NT2/D1 (cell line): ENCODE measurements at regions not wholly inside any gene's neighbourhood (a gene's known extent, or its start where the extent isn't known, plus 50 kb on each side); places are given as distances from the start of the nearest gene placed in this dataset.

ENCODE experiments used
- DNase-seq: peaks from one replicate; pipeline ENCODE4 v3.0.0-alpha.2; 2011; ENCODE audit warnings: low read depth, low spot score
- H3K27me3 ChIP-seq: 2 replicates; pipeline ENCODE4 v1.6.0; 2011; ENCODE audit warnings: mild to moderate bottlenecking; ENCODE audit not compliant: insufficient read length, insufficient read depth
- H3K36me3 ChIP-seq: 2 replicates; pipeline ENCODE4 v1.6.1; 2011; ENCODE audit warnings: mild to moderate bottlenecking, low read length, mixed read lengths; ENCODE audit not compliant: insufficient read depth, insufficient read length
- H3K4me1 ChIP-seq: 2 replicates; pipeline ENCODE4 v1.5.1; 2011; ENCODE audit not compliant: insufficient read depth, insufficient read length
- H3K4me3 ChIP-seq: 2 replicates; pipeline ENCODE4 v1.5.1; 2011; ENCODE audit warnings: low read depth; ENCODE audit not compliant: insufficient read length
- H3K9ac ChIP-seq: 2 replicates; pipeline ENCODE4 v1.6.0; 2011; ENCODE audit warnings: low read depth; ENCODE audit not compliant: insufficient read length
- H3K9me3 ChIP-seq: 2 replicates; pipeline ENCODE4 v1.5.1; 2011; ENCODE audit warnings: mild to moderate bottlenecking, low read length; ENCODE audit not compliant: insufficient read depth
- SUZ12 ChIP-seq: IDR thresholded peaks from 2 replicates; pipeline ENCODE4 v1.6.1; 2011; ENCODE audit not compliant: insufficient read length, insufficient read depth; ENCODE audit errors: extremely low read depth
- YY1 ChIP-seq: IDR thresholded peaks from 2 replicates; pipeline ENCODE4 v1.6.1; 2011; ENCODE audit not compliant: insufficient read length, insufficient read depth
- ZNF274 ChIP-seq: IDR thresholded peaks from 2 replicates; pipeline ENCODE4 v1.6.1; 2011; ENCODE audit warnings: mild to moderate bottlenecking, low read depth, low read length

DNA sequence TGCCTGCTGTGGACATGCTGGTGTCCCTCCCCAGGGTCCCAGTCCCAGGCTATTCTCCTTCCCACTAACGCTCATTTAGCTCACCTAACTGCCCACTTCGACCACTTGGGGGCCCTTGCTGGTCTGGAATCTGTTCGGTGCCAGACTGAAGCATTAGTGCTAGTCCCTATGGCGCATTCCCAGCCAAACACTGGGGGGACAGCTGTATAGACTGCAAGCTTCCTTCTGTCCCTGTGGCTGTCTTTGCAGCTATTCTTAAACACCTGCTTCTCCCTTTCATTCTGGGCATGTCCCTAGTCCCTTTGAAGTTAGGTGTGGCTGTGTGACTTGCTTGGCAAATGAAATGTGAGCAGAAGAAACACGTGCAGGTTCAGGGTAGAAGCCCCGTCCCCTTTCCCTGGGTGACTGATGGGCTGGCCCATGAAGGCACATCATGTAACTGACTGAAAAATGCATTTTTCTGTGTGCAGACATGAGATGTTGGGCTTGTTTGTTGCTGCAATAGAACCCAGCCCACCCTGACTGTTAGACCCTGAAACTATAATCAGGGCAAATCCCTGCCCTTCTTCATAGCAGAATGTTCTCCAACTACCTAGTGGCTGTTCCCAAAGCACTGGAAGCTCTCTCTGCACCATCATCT, 134.4 kb downstream of the BARX1 start:
- no peak overlapping the region for H3K9ac ChIP-seq
- TF ChIP-seq ZNF274 (no peak), SUZ12 (no peak), YY1 (no peak)
- H3K27me3 ChIP-seq, result peaks cover 16% of the 10 kb centered on the region
- no peaks in the 10 kb centered on the region for H3K4me1 ChIP-seq
- H3K9me3 ChIP-seq, result peaks cover 12% of the 10 kb centered on the region; the same call in 1 of the 2 replicates
- no peak for DNase-seq
- H3K36me3 ChIP-seq, result no peaks in the 10 kb centered on the region
- no peak overlapping the region for H3K4me3 ChIP-seq

DNA sequence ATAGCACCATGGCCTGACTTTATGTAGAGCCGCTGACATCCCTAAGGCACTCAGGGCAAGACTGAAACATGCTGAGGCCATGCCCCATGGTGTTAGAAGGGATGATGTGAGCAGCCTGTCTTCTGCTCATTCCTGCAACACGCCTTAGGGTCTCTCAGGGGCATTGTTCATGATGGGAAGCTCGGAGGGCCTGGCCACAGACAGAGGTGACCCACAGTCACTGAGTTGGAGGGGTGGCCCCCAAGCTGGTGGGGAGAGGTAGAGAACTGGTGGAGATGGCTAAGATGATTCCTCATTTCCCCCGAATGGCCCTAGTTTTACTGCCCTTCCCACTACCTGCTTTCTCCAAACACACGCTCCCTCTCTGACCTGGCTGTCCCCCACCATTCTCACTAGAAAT, 135.2 kb downstream of the BARX1 start:
- Histone ChIP-seq H3K4me1 (peaks cover 4% of the 10 kb centered on the region), H3K27me3 (peaks cover 16% of the 10 kb centered on the region), H3K9me3 (peaks cover 12% of the 10 kb centered on the region; the same call in 1 of the 2 replicates), H3K9ac (no peak overlapping the region), H3K36me3 (no peaks in the 10 kb centered on the region), H3K4me3 (no peak overlapping the region)
- TF ChIP-seq SUZ12, result no peak
- DNase-seq, result no peak

DNA sequence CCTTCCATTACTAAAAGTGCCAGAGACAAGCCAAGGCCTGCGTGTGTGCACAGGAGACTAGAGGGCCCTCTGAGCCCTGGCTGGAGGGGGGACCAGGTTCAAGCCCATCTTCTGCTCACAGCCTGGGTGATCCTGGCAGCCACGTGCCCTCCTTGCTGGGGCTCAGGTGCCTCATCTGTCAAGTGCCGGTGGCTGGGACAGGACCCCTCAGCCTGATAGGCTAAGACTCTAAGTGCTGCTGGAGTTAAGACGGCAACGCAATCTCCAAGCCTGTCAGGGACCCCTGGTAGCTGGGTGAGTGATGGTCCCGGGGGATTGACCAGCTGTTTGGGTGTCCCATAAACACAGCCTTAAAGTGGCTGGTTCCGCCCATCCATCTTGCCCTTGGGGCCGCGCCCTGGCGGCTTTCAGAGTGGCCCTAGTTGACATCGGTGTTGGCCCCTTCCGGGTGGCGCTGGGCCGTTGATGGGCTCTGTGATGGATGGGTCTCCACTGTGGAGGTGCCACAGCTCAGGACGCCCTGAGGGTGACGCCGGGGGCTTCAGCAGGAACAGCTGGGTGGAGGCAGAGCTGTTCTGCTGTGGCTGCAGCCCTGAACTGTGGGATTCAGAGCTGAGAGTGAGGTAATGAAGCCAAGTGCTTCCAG, 136.2 kb downstream of the BARX1 start:
- H3K36me3 ChIP-seq, result no peaks in the 10 kb centered on the region
- no peak for TF ChIP-seq ZNF274
- no peak for TF ChIP-seq YY1
- no peak for TF ChIP-seq SUZ12
- no peak for DNase-seq
- H3K9me3 ChIP-seq, result peaks cover 12% of the 10 kb centered on the region; the same call in 1 of the 2 replicates
- H3K4me1 ChIP-seq, result peaks cover 12% of the 10 kb centered on the region
- H3K4me3 ChIP-seq, result no peak overlapping the region
- no peak overlapping the region for H3K9ac ChIP-seq
- H3K27me3 ChIP-seq, result peaks cover 16% of the 10 kb centered on the region

DNA sequence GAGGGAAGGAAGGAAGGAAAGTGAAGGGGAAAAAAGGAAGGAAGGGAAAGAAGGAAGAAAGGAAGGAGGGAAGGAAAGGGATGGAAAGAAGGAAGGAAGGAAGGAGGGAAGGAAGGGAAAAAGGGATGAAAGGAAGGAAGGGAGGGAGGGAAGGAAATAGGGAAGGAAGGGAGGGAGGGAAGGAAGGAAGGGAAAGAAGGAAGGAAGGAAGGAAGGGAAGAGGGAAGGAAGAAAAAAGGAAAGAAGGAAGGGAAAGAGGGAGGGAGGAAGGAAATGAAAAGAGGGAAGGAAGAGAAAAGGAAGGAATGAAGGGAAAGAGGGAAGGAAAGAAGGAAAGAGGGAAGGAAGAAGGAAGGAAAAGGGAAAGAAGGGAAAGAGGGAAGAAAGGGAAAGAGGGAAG, 136.9 kb downstream of the BARX1 start:
- no peak overlapping the region for H3K9ac ChIP-seq
- TF ChIP-seq ZNF274, result no peak
- no peak for TF ChIP-seq SUZ12
- no peak for TF ChIP-seq YY1
- no peak for DNase-seq
- peaks cover 16% of the 10 kb centered on the region for H3K27me3 ChIP-seq
- H3K4me3 ChIP-seq, result no peak overlapping the region
- H3K9me3 ChIP-seq, result peaks cover 10% of the 10 kb centered on the region; the same call in 1 of the 2 replicates
- H3K36me3 ChIP-seq, result no peaks in the 10 kb centered on the region
- H3K4me1 ChIP-seq, result peaks cover 16% of the 10 kb centered on the region

DNA sequence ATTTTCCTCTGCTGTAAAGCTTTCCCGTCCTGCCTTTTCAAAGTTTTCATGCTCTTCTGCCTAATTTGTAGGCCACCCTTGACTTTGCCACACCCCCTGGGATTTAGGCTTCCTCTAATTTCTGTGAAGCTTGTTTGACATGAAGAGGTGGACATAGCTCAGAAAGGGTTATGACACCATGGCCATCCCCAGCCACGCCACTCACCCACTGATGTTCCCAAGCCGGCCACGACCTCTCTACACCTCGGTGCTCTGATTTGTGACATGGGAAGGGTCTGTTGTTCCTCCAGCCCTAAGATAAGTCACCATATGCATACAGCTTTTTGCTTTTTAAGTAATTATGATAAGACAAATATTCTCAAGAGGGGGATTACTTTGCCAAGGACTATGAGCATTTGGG, 139.5 kb downstream of the BARX1 start:
- no peak for DNase-seq
- TF ChIP-seq SUZ12, result no peak
- no peak for TF ChIP-seq ZNF274
- no peak for TF ChIP-seq YY1
- H3K9ac ChIP-seq, result no peak overlapping the region
- peaks cover 26% of the 10 kb centered on the region for H3K4me1 ChIP-seq
- no peaks in the 10 kb centered on the region for H3K9me3 ChIP-seq
- H3K4me3 ChIP-seq, result no peak overlapping the region
- peaks cover 16% of the 10 kb centered on the region for H3K27me3 ChIP-seq
- H3K36me3 ChIP-seq, result no peaks in the 10 kb centered on the region

DNA sequence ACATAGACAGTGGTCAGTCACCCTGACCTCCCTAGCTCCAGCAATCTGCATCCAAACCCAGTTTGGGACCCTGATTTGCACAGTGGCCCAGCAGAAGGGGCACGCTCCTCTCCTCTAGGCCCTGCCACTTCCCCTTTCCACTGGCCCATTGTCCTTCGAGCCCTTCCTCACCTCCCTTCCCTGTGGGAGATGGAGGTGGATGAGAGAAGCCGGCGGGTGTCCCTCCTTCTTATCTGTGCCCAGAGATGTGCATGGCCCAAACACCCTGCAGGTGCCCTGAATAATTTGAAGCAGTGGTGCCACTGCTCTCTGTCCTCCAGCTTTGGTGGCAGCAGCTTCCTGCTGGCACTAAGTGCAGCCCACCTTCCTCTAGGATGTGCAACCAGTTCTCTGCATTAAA, 140.0 kb downstream of the BARX1 start:
- H3K4me1 ChIP-seq, result peaks cover 29% of the 10 kb centered on the region
- H3K36me3 ChIP-seq, result no peaks in the 10 kb centered on the region
- TF ChIP-seq YY1, result no peak
- no peak for TF ChIP-seq SUZ12
- TF ChIP-seq ZNF274, result no peak
- H3K27me3 ChIP-seq, result peaks cover 16% of the 10 kb centered on the region
- H3K9me3 ChIP-seq, result no peaks in the 10 kb centered on the region
- no peak overlapping the region for H3K4me3 ChIP-seq
- no peak for DNase-seq
- no peak overlapping the region for H3K9ac ChIP-seq

DNA sequence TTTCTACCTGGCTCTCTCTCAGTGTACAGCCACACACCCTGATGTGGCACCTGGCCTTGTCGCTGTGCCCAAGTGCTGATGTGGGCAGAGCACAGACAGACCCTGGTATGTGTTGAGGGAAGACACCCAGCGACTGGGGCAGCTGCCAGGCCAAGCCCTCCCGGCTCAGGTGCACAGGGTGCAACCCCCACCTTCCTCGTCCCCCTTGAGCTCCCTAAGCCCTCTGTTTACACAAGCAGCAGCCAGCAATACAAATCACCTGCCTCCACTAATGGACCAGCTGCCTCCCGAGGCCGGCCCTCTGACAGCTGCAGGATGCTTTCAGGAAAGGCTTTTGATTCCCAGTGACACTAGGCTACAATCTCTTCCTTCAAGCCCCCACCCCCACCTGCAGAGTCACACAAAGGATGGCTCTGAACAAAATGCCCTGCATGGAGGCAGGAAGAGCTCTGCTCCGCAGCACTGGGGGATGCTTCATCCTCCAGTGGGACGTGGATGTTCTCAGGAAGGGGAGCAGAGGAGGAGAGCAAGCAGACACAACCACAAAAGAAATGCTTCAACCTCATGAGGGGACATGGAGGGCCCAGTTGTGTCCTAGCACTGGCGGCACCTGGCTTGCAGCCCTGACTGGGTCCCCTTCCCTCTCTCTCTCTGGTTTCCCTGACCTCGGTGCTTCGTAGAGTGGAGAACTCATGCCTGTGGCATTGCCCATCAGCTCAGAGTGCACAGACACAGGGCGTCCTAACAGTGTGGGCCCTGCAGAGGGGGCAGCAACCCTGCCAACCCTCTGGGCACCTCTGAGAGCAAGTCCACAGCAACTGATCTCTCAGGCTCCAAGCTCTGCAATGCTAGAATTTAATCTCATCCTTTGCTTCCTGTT, 140.8 kb downstream of the BARX1 start:
- Histone ChIP-seq H3K9me3 (no peaks in the 10 kb centered on the region), H3K9ac (no peak overlapping the region), H3K36me3 (no peaks in the 10 kb centered on the region), H3K4me1 (peaks cover 36% of the 10 kb centered on the region), H3K27me3 (peaks cover 15% of the 10 kb centered on the region), H3K4me3 (no peak overlapping the region)
- no peak for DNase-seq
- TF ChIP-seq SUZ12 (no peak), YY1 (no peak), ZNF274 (no peak)
